ENCODE measurements at regions not wholly inside any gene's neighbourhood (a gene's known extent, or its start where the extent isn't known, plus 50 kb on each side); places are given as distances from the start of the nearest gene placed in this dataset.
"Not testable (repeated sequence)": the region's sequence is repeated elsewhere in the genome, so short reads cannot be mapped to it uniquely, and the experiment has no call there.

DNA sequence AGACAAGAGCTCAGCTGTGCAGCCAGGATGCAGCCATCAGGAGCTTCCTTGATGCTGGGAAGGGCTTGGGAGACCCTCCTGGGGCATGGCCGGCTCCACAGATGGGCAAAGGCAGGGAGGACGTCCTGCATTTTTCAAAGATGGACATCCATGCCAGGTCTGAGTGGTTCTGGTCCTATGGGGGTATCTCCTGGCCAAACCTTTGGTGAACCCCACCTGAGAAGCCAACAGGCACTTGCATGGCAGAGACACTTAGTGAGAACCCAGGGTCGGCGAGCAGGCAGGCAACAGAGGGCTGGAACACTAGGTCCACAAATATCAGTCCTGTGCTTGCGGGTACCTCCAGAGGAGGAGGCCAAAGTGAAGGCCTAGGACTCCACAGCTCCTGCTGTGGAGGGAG is 70.0 kb downstream of the KCTD15 start:
- TF ChIP-seq, protein P1, sequence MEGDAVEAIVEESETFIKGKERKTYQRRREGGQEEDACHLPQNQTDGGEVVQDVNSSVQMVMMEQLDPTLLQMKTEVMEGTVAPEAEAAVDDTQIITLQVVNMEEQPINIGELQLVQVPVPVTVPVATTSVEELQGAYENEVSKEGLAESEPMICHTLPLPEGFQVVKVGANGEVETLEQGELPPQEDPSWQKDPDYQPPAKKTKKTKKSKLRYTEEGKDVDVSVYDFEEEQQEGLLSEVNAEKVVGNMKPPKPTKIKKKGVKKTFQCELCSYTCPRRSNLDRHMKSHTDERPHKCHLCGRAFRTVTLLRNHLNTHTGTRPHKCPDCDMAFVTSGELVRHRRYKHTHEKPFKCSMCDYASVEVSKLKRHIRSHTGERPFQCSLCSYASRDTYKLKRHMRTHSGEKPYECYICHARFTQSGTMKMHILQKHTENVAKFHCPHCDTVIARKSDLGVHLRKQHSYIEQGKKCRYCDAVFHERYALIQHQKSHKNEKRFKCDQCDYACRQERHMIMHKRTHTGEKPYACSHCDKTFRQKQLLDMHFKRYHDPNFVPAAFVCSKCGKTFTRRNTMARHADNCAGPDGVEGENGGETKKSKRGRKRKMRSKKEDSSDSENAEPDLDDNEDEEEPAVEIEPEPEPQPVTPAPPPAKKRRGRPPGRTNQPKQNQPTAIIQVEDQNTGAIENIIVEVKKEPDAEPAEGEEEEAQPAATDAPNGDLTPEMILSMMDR (IDR thresholded peaks at IDR 0.05; ENCODE audit: insufficient read depth, missing control alignments), result no peak
- DNase-seq (ENCODE audit: insufficient read length, low spot score), result no peak
- FAIRE-seq, result no peak

DNA sequence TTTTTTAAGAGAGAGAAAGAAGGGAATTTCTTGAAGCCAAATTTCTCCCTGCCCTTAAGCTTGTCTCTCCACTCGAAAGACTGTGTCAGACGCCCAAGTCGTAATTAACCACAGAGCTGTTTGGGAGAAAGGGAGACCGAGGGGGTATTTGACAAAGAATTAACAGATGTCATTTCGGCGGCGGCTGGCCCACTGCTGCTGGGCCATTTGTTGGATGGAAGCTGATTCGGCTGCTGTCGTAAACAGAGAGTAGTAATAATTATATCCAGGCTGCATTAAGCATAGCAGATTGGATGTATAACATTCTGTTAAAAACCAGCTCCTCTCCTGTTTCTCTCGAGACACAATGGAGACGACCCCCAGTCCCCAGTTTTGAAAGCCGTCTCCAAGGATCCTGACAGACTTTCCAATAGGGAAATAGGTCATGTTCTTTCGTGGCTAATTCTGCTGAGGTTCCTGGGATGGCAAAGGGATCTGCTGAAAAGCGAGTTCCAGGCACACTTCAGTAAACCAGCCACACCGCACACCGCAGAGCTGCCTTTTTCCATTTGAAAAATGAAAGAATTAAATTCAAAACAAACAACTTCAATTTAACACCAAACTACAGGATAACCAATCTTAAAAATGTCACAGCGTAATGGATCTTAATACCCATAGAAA is 71.5 kb downstream of the KCTD15 start:
- no peak for FAIRE-seq
- TF ChIP-seq, protein P1 (IDR thresholded peaks at IDR 0.05; ENCODE audit: insufficient read depth, missing control alignments), result no peak
- DNase-seq (ENCODE audit: insufficient read length, low spot score), result no peak

DNA sequence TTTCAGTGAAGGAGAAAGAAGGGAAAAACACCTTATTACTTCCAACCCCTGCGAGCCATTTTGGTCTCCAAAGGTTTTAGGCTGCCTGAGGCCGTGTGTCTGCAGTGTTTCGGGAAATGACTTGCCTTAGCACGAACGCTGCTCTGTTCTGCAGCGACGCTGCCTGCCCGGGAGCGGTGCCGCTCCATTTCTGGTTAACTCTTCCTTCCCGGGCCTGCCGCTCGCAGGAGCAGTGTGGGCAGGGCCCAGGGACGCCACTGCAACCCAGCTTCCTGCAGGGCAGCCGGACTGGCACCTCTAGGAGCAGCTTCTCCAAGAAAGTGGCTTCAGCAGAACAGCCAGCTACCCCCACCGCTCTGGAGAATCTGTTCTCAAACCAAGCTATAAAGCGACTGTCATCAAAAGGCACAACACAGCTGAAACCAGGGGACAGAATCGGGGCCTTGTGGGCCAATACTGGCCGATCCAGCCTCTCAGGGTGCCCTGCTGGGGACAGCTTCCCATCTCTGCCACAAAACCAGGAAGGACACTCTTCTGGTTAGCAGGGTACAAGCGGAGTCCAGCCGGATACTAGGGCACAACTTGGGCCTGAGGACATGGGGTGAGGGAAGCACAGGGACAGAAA is 72.2 kb downstream of the KCTD15 start:
- DNase-seq (ENCODE audit: insufficient read length, low spot score) (no peak), FAIRE-seq (no peak)
- TF ChIP-seq, protein P1 (IDR thresholded peaks at IDR 0.05; ENCODE audit: insufficient read depth, missing control alignments), result no peak

DNA sequence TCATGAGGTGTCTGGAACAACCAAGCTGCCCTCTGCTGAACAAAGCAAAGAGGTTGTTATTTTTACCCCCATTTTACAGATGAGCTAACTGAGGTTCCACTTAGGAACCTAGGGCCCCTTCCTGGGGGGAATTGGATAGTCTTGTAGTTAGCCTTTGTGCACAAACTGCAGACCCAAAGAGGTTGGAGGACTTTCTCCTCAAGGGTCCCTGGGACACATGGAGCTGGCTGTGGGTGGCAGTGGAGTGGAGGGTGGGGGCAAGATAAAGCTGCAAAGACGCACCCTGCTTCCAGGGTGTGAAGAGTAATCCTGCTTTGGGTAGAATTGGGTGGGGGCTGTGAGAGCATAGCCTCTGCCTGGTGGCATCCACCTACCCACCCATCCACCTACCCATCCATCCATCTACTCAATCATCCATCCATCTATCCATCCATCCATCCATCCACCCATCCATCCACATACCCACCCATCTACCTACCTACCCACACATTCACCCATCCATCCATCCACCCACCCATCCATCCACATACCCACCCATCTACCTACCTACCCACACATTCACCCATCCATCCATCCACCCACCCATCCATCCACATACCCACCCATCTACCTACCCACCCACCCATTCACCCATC is 73.7 kb downstream of the KCTD15 start:
- not testable (repeated sequence) for DNase-seq (ENCODE audit: insufficient read length, low spot score); FAIRE-seq

DNA sequence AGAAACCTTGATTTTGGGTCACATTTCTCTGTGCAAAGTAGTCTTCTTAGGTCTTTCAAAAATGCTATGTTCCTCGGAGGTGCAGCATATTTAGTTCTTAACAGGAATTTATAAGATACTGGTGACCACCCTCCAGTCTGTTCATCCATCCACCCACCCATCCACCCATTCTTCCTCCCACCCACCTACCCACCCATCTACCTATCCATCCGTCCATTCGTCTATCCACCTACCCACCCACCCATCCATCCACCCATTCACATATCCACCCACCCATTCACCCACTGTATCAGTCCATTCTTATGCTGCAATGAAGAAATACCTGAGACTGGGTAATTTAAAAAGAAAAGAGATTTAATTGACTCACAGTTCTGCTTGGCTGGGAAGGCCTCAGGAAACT is 74.9 kb downstream of the KCTD15 start:
- FAIRE-seq (no peak), DNase-seq (ENCODE audit: insufficient read length, low spot score) (no peak)
- TF ChIP-seq, protein P1 (IDR thresholded peaks at IDR 0.05; ENCODE audit: insufficient read depth, missing control alignments), result no peak

DNA sequence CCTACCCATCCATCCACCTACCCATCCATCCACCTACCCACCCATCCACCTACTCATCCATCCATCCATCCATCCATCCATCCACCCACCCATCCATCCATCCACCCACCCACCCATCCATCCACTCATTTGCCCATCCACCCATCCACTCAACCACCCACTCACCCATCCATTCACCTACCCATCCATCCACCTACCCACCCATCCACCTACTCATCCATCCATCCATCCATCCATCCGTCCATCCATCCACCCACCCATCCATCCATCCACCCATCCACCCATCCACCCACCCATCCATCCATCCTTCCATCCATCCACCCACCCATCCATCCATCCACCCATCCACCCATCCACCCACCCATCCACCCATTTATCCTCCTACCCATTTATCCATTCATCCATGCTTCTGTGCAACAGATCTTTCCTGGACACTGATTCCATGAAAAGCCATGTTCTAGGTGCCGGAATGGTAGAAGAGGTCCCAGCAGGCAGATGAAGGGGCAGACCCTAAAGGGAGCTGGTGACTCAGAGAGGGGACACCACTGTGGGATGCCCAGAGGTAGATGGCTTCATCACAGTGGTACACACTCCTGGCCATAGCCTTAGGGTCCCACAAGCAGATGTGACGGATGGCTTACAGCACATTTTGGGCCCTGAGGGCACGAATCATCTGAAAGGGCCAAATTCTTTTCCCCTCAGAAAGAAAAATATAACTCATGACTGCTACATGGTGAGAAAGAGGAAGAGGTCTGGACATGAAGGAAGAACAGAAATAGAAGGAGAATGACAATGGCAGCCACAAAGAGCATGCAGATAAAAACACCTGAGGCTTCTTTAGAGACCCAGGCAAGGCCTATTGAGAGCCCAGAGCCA is 76.0 kb downstream of the KCTD15 start:
- TF ChIP-seq, protein P1 (IDR thresholded peaks at IDR 0.05; ENCODE audit: insufficient read depth, missing control alignments), result no peak
- FAIRE-seq (no peak), DNase-seq (ENCODE audit: insufficient read length, low spot score) (no peak)

DNA sequence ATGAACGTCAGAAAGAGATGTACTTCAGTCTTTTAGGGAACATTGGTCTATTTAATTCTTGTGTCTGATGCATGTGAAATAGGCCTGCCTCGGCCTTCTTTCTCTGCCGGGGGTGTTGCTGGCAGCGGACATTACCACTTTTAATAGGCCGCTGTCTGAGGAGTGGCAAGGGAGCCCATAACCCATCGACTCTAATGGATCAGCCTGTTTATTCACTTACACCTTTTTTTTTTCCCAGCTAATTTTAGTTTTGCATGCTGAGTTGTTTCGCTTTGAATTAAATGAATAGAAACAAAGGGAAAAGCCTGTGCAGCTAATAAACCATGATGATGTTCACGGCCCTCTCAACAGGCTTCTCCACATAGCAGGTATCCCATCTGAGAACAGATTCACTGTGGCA is 78.4 kb downstream of the KCTD15 start:
- no peak for DNase-seq (ENCODE audit: insufficient read length, low spot score)
- TF ChIP-seq, protein P1 (IDR thresholded peaks at IDR 0.05; ENCODE audit: insufficient read depth, missing control alignments), result no peak
- FAIRE-seq, result no peak

All from D721Med (cell line).